A549 (cell line): ENCODE measurements at regions not wholly inside any gene's neighbourhood (a gene's known extent, or its start where the extent isn't known, plus 50 kb on each side); places are given as distances from the start of the nearest gene placed in this dataset.

Experiments
- ATAC-seq, 2 experiments: fragments of 200-7000 bp in 1 of 2; fragments of >200 bp in 1 of 2; cut with Nextera tagmentation in 1 of 2; cut with Tn5 transposase in 1 of 2; 3 replicates each; pipeline versions ENCODE4 v1.8.0 to v1.9.1; 2018 to 2020; ENCODE audit warnings: mild to moderate bottlenecking in 1 of 2, moderate library complexity in 1 of 2
- CTCF ChIA-PET: fragments of 300-600 bp; sonication (Branson Sonifier 250); formaldehyde crosslinking; extraction: SDS; loops from one replicate; lab custom pipeline; 2021; ENCODE audit warnings: antibody characterized with exemption, inconsistent platforms; lab: Yijun Ruan, JAX
- POLR2A ChIA-PET: fragments of 350-600 bp; formaldehyde crosslinking; extraction: SDS; loops from one replicate; lab custom pipeline; 2021; ENCODE audit warnings: antibody characterized with exemption, inconsistent platforms; lab: Yijun Ruan, JAX
- DNase-seq, 2 experiments: peaks; one replicate each; pipeline versions ENCODE4 v3.0.0 to v3.0.0-alpha.2; 2011 to 2016; ENCODE audit warnings: low read depth in 1 of 2, low spot score in 1 of 2
- FAIRE-seq: peaks from 2 replicates; lab custom pipeline; 2011; peaks lifted over from hg19 to GRCh38; lab: Jason Lieb, UNC
- H3K27ac ChIP-seq, 2 experiments: fragments of >200 bp; sonication (Bioruptor Twin); formaldehyde crosslinking; 3 replicates each; pipeline ENCODE4 v1.5.1; 2016 to 2017
- H3K4me1 ChIP-seq: fragments of >200 bp; sonication (Bioruptor Twin); formaldehyde crosslinking; 3 replicates; pipeline ENCODE4 v1.6.1; 2016
- H3K4me2 ChIP-seq: fragments of >200 bp; sonication (Bioruptor Twin); formaldehyde crosslinking; 3 replicates; pipeline ENCODE4 v1.6.1; 2016
- H3K4me3 ChIP-seq: fragments of >200 bp; sonication (Bioruptor Twin); formaldehyde crosslinking; 3 replicates; pipeline ENCODE4 v1.5.1; 2016
- H3K9me3 ChIP-seq: fragments of >200 bp; sonication (Bioruptor Twin); formaldehyde crosslinking; 3 replicates; pipeline ENCODE4 v1.6.1; 2016
- CHD4 ChIP-seq: fragments of 200-600 bp; sonication (generic); IDR thresholded peaks from 2 replicates; pipeline ENCODE4 v1.6.1; 2016; ENCODE audit warnings: antibody characterized with exemption, mild to moderate bottlenecking, borderline replicate concordance
- CTCF ChIP-seq: fragments of >200 bp; sonication (Bioruptor Twin); formaldehyde crosslinking; IDR thresholded peaks from 3 replicates; pipeline ENCODE4 v1.5.1; 2016
- EHMT2 ChIP-seq: fragments of 200-600 bp; sonication (generic); IDR thresholded peaks from 2 replicates; pipeline ENCODE4 v1.6.1; 2016; ENCODE audit warnings: antibody characterized with exemption, low read depth, mild to moderate bottlenecking, moderate library complexity
- FOSB ChIP-seq: fragments of 250-450 bp; sonication (Bioruptor Pico); IDR thresholded peaks from 2 replicates; pipeline ENCODE4 v1.5.0; 2020; ENCODE audit warnings: mild to moderate bottlenecking, moderate library complexity
- FOSL2 ChIP-seq, 2 experiments: fragments of 450-650 bp in 1 of 2; fragments of >200 bp in 1 of 2; sonication (Bioruptor Twin) in 1 of 2; formaldehyde crosslinking; IDR thresholded peaks; 2 replicates each; pipeline versions ENCODE4 v1.5.0 to v1.6.1; 2016 to 2020; ENCODE audit warnings: mild to moderate bottlenecking in 1 of 2, moderate library complexity in 1 of 2
- FOXS1 ChIP-seq: fragments of 250-450 bp; sonication (Bioruptor Pico); IDR thresholded peaks from 2 replicates; pipeline ENCODE4 v1.5.0; 2020; ENCODE audit warnings: mild to moderate bottlenecking, moderate library complexity
- HEYL ChIP-seq: fragments of 250-450 bp; sonication (Bioruptor Pico); IDR thresholded peaks from 2 replicates; pipeline ENCODE4 v1.8.0; 2021; ENCODE audit warnings: mild to moderate bottlenecking, moderate library complexity
- HOXA7 ChIP-seq: fragments of 250-450 bp; sonication (Bioruptor Pico); IDR thresholded peaks from 2 replicates; pipeline ENCODE4 v1.5.0; 2020; ENCODE audit warnings: mild to moderate bottlenecking, moderate library complexity
- JUNB ChIP-seq: fragments of >200 bp; sonication (Bioruptor Twin); formaldehyde crosslinking; IDR thresholded peaks from 2 replicates; pipeline ENCODE4 v1.6.1; 2016
- MYC ChIP-seq: IDR thresholded peaks from 2 replicates; pipeline ENCODE4 v1.6.1; 2012; ENCODE audit warnings: mild to moderate bottlenecking, inconsistent platforms, low read length, improper control_type of control experiment, borderline replicate concordance
- NFE2L2 ChIP-seq: fragments of 150-350 bp; conservative IDR thresholded peaks from 2 replicates; pipeline ENCODE4 v1.6.1; 2014; ENCODE audit warnings: low read length
- NR3C1 ChIP-seq: fragments of >200 bp; sonication (Bioruptor Twin); formaldehyde crosslinking; IDR thresholded peaks from 3 replicates; pipeline ENCODE4 v1.6.1; 2017
- PHF8 ChIP-seq: fragments of 200-600 bp; sonication (generic); IDR thresholded peaks from 2 replicates; pipeline ENCODE4 v1.6.1; 2016; ENCODE audit warnings: low read depth, mild to moderate bottlenecking, antibody characterized with exemption, moderate library complexity, borderline replicate concordance
- POLR2A ChIP-seq: IDR thresholded peaks from 2 replicates; pipeline ENCODE4 v1.6.1; 2012; ENCODE audit warnings: mild to moderate bottlenecking, low read length
- POLR2AphosphoS2 ChIP-seq: conservative IDR thresholded peaks from 2 replicates; pipeline ENCODE4 v1.6.1; 2012; ENCODE audit warnings: low read length, improper control_type of control experiment, inconsistent platforms
- REST ChIP-seq: fragments of 200-600 bp; sonication (generic); IDR thresholded peaks from 2 replicates; pipeline ENCODE4 v1.6.1; 2016; ENCODE audit warnings: antibody characterized with exemption, mild to moderate bottlenecking, moderate library complexity
- RNF2 ChIP-seq: fragments of 200-600 bp; sonication (generic); IDR thresholded peaks from 2 replicates; pipeline ENCODE4 v1.6.1; 2016; ENCODE audit warnings: low read depth, mild to moderate bottlenecking, antibody characterized with exemption, moderate library complexity, borderline replicate concordance
- ZNF302 ChIP-seq: fragments of 250-450 bp; sonication (Bioruptor Pico); IDR thresholded peaks from 2 replicates; pipeline ENCODE4 v1.9.0; 2021; ENCODE audit warnings: inconsistent platforms, mild to moderate bottlenecking, moderate library complexity
- ZSCAN20 ChIP-seq: fragments of 250-450 bp; sonication (Bioruptor Pico); IDR thresholded peaks from 2 replicates; pipeline ENCODE4 v1.8.0; 2022; ENCODE audit warnings: mild to moderate bottlenecking, moderate library complexity
- WGBS: methylation state at CpG from one replicate; pipeline ENCODE4 v1.1.6; 2017; ENCODE audit errors: missing lambda C conversion rate; 5-methylcytosine and 5-hydroxymethylcytosine counted together
- TF ChIP-seq, protein P1 (sequence below): IDR thresholded peaks from 2 replicates; pipeline ENCODE4 v1.6.1; 2012; ENCODE audit warnings: low read depth, borderline replicate concordance

GRCh38 chr1:218112862-218113261, 172.2 kb upstream of the RRP15 start:
- 0% methylated on average over 1 of the region's 1 CpG for WGBS
- no peak for TF ChIP-seq HEYL
- Histone ChIP-seq H3K4me3 (no peak overlapping the region), H3K9me3 (no peaks in the 10 kb centered on the region), H3K4me1 (no peaks in the 10 kb centered on the region), H3K27ac (no peak overlapping the region), H3K4me2 (no peak overlapping the region)
- no peak for ATAC-seq
- POLR2A ChIA-PET: no interaction called here
- CTCF ChIA-PET: no interaction called here
- no peak for DNase-seq
- FAIRE-seq: no peak

DNA sequence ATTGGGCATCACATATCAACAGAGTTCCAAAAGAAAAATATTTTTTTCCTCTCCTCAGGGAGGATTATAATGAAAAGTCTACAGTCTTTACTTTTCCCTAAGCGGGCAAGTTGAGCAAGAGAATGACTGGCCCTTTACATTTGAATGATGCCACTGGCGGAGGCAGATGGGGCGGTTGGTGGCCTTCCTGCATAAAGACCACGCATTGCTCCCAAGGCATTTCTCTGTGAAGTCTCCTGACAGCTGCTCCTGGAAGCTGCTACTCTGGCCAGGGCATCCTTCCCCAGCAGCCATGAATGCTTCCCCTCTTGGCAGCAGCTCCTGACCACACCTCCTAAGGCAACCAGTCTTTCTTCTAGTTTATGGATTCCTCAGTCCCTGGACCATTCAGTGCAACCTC, 161.1 kb upstream of the RRP15 start:
- H3K4me2 ChIP-seq: no peak overlapping the region
- H3K4me1 ChIP-seq: no peaks in the 10 kb centered on the region
- POLR2A ChIA-PET: no interaction called here
- CTCF ChIA-PET: no interaction called here
- TF ChIP-seq CHD4 (no peak), REST (no peak), RNF2 (no peak), POLR2A (no peak), JUNB (no peak), ZSCAN20 (CRISPR knock-in tag) (no peak), FOSB (no peak), CTCF (no peak), POLR2AphosphoS2 (no peak), NR3C1 (no peak), MYC (no peak), PHF8 (no peak), EHMT2 (no peak)
- TF ChIP-seq, protein P1, sequence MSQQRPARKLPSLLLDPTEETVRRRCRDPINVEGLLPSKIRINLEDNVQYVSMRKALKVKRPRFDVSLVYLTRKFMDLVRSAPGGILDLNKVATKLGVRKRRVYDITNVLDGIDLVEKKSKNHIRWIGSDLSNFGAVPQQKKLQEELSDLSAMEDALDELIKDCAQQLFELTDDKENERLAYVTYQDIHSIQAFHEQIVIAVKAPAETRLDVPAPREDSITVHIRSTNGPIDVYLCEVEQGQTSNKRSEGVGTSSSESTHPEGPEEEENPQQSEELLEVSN: no peak
- DNase-seq (no peak), ATAC-seq (0 out of 6 replicates have a peak, but pooled peaks of 1 of the 2 experiments have one; percentile 19), FAIRE-seq (no peak)
- no peak overlapping the region for H3K4me3 ChIP-seq
- no peaks in the 10 kb centered on the region for H3K9me3 ChIP-seq
- H3K27ac ChIP-seq: no peak overlapping the region
- WGBS: 45% methylated on average over 4 of the region's 4 CpGs

GRCh38 chr1:218135371-218135770, 149.7 kb upstream of the RRP15 start:
- ChIA-PET POLR2A (no interaction called here), CTCF (no interaction called here)
- DNase-seq (no peak), ATAC-seq (no peak), FAIRE-seq (no peak)
- 40% methylated on average over 6 of the region's 6 CpGs for WGBS
- H3K4me3 ChIP-seq: no peak overlapping the region
- no peaks in the 10 kb centered on the region for H3K9me3 ChIP-seq
- H3K27ac ChIP-seq: no peak overlapping the region
- H3K4me1 ChIP-seq: no peaks in the 10 kb centered on the region
- H3K4me2 ChIP-seq: no peak overlapping the region
- no peak for TF ChIP-seq FOSL2 (IDR thresholded peaks at IDR 0.05)
- TF ChIP-seq FOSL2 (CRISPR knock-in tag; IDR thresholded peaks at IDR 0.05): no peak
- no peak for TF ChIP-seq HOXA7
- no peak for TF ChIP-seq ZNF302 (CRISPR knock-in tag)
- no peak for TF ChIP-seq FOXS1 (CRISPR knock-in tag)
- TF ChIP-seq NFE2L2: no peak
